HEK293T (cell line): ENCODE measurements at regions not wholly inside any gene's neighbourhood (a gene's known extent, or its start where the extent isn't known, plus 50 kb on each side); places are given as distances from the start of the nearest gene placed in this dataset.

Experiments used
- CTCF ChIA-PET: fragments of 350-600 bp; formaldehyde crosslinking; extraction: SDS; loops from one replicate; lab custom pipeline; 2021; ENCODE audit warnings: antibody characterized with exemption, inconsistent platforms; lab: Yijun Ruan, JAX
- POLR2A ChIA-PET: fragments of 350-600 bp; formaldehyde crosslinking; extraction: SDS; loops from one replicate; lab custom pipeline; 2020; ENCODE audit warnings: antibody characterized with exemption, inconsistent platforms; lab: Yijun Ruan, JAX
- DNase-seq: peaks from one replicate; pipeline ENCODE4 v3.0.0; 2012; ENCODE audit warnings: mixed read lengths; ENCODE audit errors: extremely low spot score
- ARNT ChIP-seq: fragments of 450-650 bp; IDR thresholded peaks from 2 replicates; pipeline ENCODE4 v1.6.1; 2017; ENCODE audit warnings: mild to moderate bottlenecking
- BHLHE40 ChIP-seq: fragments of 450-650 bp; IDR thresholded peaks from 2 replicates; pipeline ENCODE4 v1.6.1; 2016; ENCODE audit warnings: mild to moderate bottlenecking, moderate library complexity, borderline replicate concordance
- CTBP1 ChIP-seq: fragments of 450-650 bp; IDR thresholded peaks from 2 replicates; pipeline ENCODE4 v1.6.1; 2016; ENCODE audit warnings: borderline replicate concordance
- ELF4 ChIP-seq: fragments of 450-650 bp; IDR thresholded peaks from 2 replicates; pipeline ENCODE4 v1.6.1; 2017; ENCODE audit warnings: antibody characterized with exemption
- FOXA1 ChIP-seq: fragments of 450-650 bp; IDR thresholded peaks from 2 replicates; pipeline ENCODE4 v1.6.1; 2016; ENCODE audit warnings: mild to moderate bottlenecking
- FOXK2 ChIP-seq: fragments of 450-650 bp; IDR thresholded peaks from 2 replicates; pipeline ENCODE4 v1.6.1; 2016; ENCODE audit warnings: mild to moderate bottlenecking
- FOXM1 ChIP-seq: fragments of 450-650 bp; IDR thresholded peaks from 2 replicates; pipeline ENCODE4 v1.6.1; 2017; ENCODE audit warnings: mild to moderate bottlenecking, borderline replicate concordance
- HDGF ChIP-seq: fragments of 450-650 bp; IDR thresholded peaks from 2 replicates; pipeline ENCODE4 v1.6.1; 2017; ENCODE audit warnings: antibody characterized with exemption, borderline replicate concordance
- L3MBTL2 ChIP-seq: fragments of 450-650 bp; conservative IDR thresholded peaks from 2 replicates; pipeline ENCODE4 v1.6.1; 2016; ENCODE audit warnings: mild to moderate bottlenecking
- LEF1 ChIP-seq: fragments of 450-650 bp; IDR thresholded peaks from 2 replicates; pipeline ENCODE4 v1.6.1; 2017; ENCODE audit warnings: mild to moderate bottlenecking, borderline replicate concordance
- NFRKB ChIP-seq: fragments of 450-650 bp; IDR thresholded peaks from 2 replicates; pipeline ENCODE4 v1.6.1; 2016; ENCODE audit warnings: mild to moderate bottlenecking, moderate library complexity
- PKNOX1 ChIP-seq: fragments of 450-650 bp; IDR thresholded peaks from 2 replicates; pipeline ENCODE4 v1.6.1; 2016
- SP1 ChIP-seq: fragments of 450-650 bp; IDR thresholded peaks from 2 replicates; pipeline ENCODE4 v1.6.1; 2017
- SUZ12 ChIP-seq: fragments of 450-650 bp; IDR thresholded peaks from 2 replicates; pipeline ENCODE4 v1.6.1; 2016; ENCODE audit warnings: mild to moderate bottlenecking
- TARDBP ChIP-seq: fragments of 450-650 bp; IDR thresholded peaks from 2 replicates; pipeline ENCODE4 v1.6.1; 2016
- ZNF384 ChIP-seq: fragments of 450-650 bp; IDR thresholded peaks from 2 replicates; pipeline ENCODE4 v1.6.1; 2016

DNA sequence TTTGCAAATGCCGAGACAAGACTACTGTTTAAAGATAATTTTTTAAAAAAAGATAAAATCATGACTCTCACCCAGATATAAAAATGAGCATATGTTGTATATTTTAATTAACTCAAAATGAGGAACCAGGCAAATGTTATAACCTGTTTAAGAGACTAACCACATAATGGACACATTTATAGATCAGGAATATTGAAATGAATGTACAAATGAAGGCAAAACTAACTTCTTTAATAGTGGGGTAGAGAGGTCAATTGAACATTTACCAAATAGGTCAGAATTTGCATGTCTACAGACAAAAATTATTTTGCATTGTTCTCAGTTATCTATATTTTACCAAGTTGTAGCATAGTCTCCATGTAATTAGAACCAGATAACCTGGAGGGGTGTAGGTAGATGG is 134.3 kb upstream of the PFN2 start:
- CTCF ChIA-PET, result interaction anchor here (0.6 kb wide), 1 partner anchor 12 kb away, joined by 3 read pairs; no protein-coding TSS in a partner anchor
- no peak for DNase-seq
- POLR2A ChIA-PET, result no interaction called here
- no peak for TF ChIP-seq FOXM1
- TF ChIP-seq L3MBTL2, result no peak
- no peak for TF ChIP-seq CTBP1
- TF ChIP-seq BHLHE40, result no peak
- TF ChIP-seq NFRKB, result no peak
- no peak for TF ChIP-seq HDGF
- TF ChIP-seq SP1, result no peak
- TF ChIP-seq FOXA1, result no peak
- TF ChIP-seq FOXK2, result no peak
- TF ChIP-seq ELF4, result no peak
- no peak for TF ChIP-seq SUZ12
- TF ChIP-seq ZNF384, result no peak
- no peak for TF ChIP-seq ARNT

DNA sequence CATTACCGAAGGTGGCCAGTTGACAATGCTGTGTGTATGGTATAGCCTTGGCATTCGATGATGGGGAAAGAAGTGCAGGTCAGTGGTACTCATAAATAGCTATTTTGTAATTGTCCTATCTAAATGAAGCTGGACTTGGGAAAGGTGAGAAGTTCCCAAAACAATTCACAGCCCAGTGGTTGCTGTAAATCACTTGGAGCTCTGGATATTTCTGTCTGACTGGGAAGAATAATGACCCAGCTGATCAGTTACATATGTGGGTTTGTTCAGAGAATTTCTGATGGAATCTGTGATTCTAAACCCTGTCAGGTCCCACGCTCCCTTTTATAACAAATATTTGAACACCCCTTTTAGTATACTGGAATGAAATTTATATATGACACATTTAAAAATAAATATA is 133.9 kb upstream of the PFN2 start:
- no peak for DNase-seq
- POLR2A ChIA-PET, result no interaction called here
- no peak for TF ChIP-seq SP1
- no peak for TF ChIP-seq PKNOX1
- CTCF ChIA-PET, result interaction anchor here (0.6 kb wide), 1 partner anchor 12 kb away, joined by 3 read pairs; no protein-coding TSS in a partner anchor

DNA sequence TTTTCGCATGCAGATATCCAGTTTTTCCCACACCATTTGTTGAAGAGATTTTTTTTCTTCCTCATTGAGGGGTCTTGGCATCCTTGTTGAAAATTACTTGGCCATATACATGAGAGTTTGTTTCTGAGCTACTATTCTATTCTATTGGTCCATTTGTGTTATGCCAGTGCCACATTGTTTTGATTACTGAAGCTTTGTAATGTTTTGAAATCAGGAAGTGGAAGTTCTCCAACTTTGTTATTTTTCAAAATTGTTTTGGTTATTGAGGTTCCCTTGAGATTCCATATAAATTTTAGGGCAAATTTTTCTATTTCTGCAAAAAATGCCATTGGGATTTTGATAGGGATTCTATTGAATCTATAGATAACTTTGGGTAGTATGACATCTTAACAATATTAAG is 130.3 kb upstream of the PFN2 start:
- ChIA-PET CTCF (no interaction called here), POLR2A (no interaction called here)
- TF ChIP-seq ELF4 (no peak), HDGF (no peak), ZNF384 (no peak), L3MBTL2 (no peak), SUZ12 (no peak), FOXA1 (no peak), TARDBP (no peak), NFRKB (no peak), LEF1 (no peak), FOXM1 (no peak), PKNOX1 (no peak), FOXK2 (no peak), ARNT (no peak), SP1 (no peak), CTBP1 (no peak), BHLHE40 (no peak)
- no peak for DNase-seq

DNA sequence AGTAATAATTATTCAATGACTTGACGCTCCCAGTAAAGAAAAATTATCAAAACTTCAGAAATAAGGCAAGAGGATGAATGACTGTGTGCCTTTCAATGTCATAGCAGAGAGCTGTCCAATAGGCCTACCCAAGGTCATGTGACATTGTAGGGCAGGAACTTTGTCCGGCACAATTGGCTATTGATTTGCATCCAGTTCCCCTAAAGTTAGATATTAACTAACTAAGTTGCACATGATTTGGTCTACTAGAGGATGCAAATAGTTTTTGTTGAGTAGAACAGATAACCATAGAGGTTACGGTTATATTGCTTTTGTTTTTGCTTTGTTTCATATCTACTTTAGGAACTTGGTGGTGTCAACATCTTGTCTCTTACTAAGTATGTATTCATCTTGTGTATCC is 127.9 kb upstream of the PFN2 start:
- ChIA-PET CTCF (no interaction called here), POLR2A (no interaction called here)
- DNase-seq, result no peak
- TF ChIP-seq SUZ12, result no peak
- TF ChIP-seq FOXK2, result no peak
- TF ChIP-seq FOXA1, result no peak
- no peak for TF ChIP-seq LEF1
- TF ChIP-seq CTBP1, result no peak
- TF ChIP-seq BHLHE40, result no peak
- TF ChIP-seq TARDBP, result no peak
- TF ChIP-seq L3MBTL2, result no peak
- TF ChIP-seq FOXM1, result no peak
- TF ChIP-seq ZNF384, result no peak
- TF ChIP-seq HDGF, result no peak
- no peak for TF ChIP-seq SP1
- no peak for TF ChIP-seq NFRKB
- TF ChIP-seq PKNOX1, result no peak
- no peak for TF ChIP-seq ELF4
- TF ChIP-seq ARNT, result no peak

DNA sequence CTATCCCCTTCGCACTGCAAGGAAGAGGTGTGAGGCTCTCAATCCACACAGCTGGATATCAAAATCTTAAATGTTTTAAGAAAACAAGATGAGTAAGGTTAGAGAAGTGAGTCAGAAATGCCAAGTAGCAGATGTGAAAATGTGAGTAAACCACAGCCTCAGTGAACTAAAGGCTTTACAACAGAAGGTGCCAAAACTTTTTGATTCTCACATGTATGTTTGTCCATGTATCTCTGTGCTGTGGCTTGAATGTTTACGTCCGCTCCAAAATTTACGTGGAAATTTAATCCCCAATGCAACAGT is 126.8 kb upstream of the PFN2 start:
- POLR2A ChIA-PET, result interaction anchor here (1.3 kb wide), 1 partner anchor 34 kb away, joined by 3 read pairs; no protein-coding TSS in a partner anchor

GRCh38 chr3:150096700-150097587 is 126.2 kb upstream of the PFN2 start:
- no peak for DNase-seq
- CTCF ChIA-PET, result no interaction called here
- POLR2A ChIA-PET, result interaction anchor here (1.3 kb wide), 1 partner anchor 35 kb away, joined by 3 read pairs; no protein-coding TSS in a partner anchor
- no peak for TF ChIP-seq ELF4

More for the DNA sequence above, 126.8 kb upstream of the PFN2 start:
- TF ChIP-seq SUZ12 (no peak), CTBP1 (no peak), FOXA1 (no peak), NFRKB (no peak), ZNF384 (no peak), FOXM1 (no peak), ELF4 (no peak), HDGF (no peak), FOXK2 (no peak), BHLHE40 (no peak)
- DNase-seq, result no peak
- CTCF ChIA-PET, result no interaction called here
